ENCODE measurements at regions not wholly inside any gene's neighbourhood (a gene's known extent, or its start where the extent isn't known, plus 50 kb on each side); places are given as distances from the start of the nearest gene placed in this dataset.
"Not testable (repeated sequence)": the region's sequence is repeated elsewhere in the genome, so short reads cannot be mapped to it uniquely, and the experiment has no call there.

DNA sequence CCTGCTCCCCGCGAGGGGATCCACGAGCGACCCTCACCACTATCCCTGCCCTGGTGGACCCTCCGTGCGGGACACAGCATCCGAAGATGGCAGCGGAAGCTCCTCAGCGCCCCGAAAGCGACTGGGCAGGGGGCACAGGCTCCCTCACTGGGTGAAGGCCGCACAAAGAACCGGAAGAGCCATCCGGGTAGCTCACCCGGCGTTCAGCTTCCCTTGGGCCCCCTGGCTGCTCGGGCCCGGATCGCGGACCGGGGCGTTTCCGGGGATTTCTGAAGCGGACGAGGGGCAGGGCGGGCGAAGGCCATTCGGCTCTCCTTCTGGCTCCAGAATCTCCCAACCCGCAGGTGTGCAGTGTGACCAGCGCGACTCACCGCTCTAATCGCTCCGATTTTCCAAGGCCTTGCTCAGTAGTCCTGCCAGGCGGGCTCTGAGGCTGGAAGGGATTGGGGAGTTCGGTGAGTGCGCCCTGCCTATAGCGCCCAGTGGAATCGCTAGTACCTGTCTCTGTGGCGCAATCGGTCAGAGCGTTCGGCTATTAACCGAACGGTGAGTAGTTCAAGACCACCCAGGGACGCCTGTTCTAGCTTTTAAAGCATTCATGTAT is 94.3 kb upstream of the NBPF11 start:
- TF ChIP-seq, protein P1, sequence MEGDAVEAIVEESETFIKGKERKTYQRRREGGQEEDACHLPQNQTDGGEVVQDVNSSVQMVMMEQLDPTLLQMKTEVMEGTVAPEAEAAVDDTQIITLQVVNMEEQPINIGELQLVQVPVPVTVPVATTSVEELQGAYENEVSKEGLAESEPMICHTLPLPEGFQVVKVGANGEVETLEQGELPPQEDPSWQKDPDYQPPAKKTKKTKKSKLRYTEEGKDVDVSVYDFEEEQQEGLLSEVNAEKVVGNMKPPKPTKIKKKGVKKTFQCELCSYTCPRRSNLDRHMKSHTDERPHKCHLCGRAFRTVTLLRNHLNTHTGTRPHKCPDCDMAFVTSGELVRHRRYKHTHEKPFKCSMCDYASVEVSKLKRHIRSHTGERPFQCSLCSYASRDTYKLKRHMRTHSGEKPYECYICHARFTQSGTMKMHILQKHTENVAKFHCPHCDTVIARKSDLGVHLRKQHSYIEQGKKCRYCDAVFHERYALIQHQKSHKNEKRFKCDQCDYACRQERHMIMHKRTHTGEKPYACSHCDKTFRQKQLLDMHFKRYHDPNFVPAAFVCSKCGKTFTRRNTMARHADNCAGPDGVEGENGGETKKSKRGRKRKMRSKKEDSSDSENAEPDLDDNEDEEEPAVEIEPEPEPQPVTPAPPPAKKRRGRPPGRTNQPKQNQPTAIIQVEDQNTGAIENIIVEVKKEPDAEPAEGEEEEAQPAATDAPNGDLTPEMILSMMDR (IDR thresholded peaks at IDR 0.05) = not testable (repeated sequence)
- not testable (repeated sequence) for TF ChIP-seq POLR2A (IDR thresholded peaks at IDR 0.05)

Measured in testis (tissue), 2 donors.